Umbilical cord (tissue), 1 donor: ENCODE measurements at regions not wholly inside any gene's neighbourhood (a gene's known extent, or its start where the extent isn't known, plus 50 kb on each side); places are given as distances from the start of the nearest gene placed in this dataset.
"Not testable (repeated sequence)": the region's sequence is repeated elsewhere in the genome, so short reads cannot be mapped to it uniquely, and the experiment has no call there.

Experiments
- DNase-seq: peaks from one replicate; pipeline ENCODE4 v3.0.0-alpha.2; 2015; ENCODE audit warnings: low spot score

GRCh38 chr1:196160066-196160795 is 448.0 kb downstream of the KCNT2 start:
- DNase-seq, result no peak

GRCh38 chr1:196155586-196155985 is 452.7 kb downstream of the KCNT2 start:
- no peak for DNase-seq

- no peak for DNase-seq
These were observed 455.3 kb downstream of the KCNT2 start for GRCh38 chr1:196152975-196153374.

GRCh38 chr1:196152086-196152485 is 456.2 kb downstream of the KCNT2 start:
- no peak for DNase-seq

- DNase-seq, result peak; percentile 41
These were observed 459.8 kb downstream of the KCNT2 start for GRCh38 chr1:196148367-196148970.

GRCh38 chr1:196147530-196147929 is 460.7 kb downstream of the KCNT2 start:
- DNase-seq, result no peak

- not testable (repeated sequence) for DNase-seq
These were observed 463.1 kb downstream of the KCNT2 start for GRCh38 chr1:196145151-196145550.

GRCh38 chr1:196144588-196144987 is 463.7 kb downstream of the KCNT2 start:
- no peak for DNase-seq

GRCh38 chr1:196143602-196144342 is 464.5 kb downstream of the KCNT2 start:
- no peak for DNase-seq

GRCh38 chr1:196142111-196142640 is 466.1 kb downstream of the KCNT2 start:
- no peak for DNase-seq

GRCh38 chr1:196136396-196136795 is 471.8 kb downstream of the KCNT2 start:
- no peak for DNase-seq

GRCh38 chr1:196131691-196132090 is 476.5 kb downstream of the KCNT2 start:
- DNase-seq, result no peak

- no peak for DNase-seq
These were observed 479.4 kb downstream of the KCNT2 start for GRCh38 chr1:196128835-196129234.

- DNase-seq, result no peak
These were observed 487.1 kb downstream of the KCNT2 start for GRCh38 chr1:196121181-196121580.

- no peak for DNase-seq
These were observed 492.6 kb downstream of the KCNT2 start for GRCh38 chr1:196115646-196116045.

- no peak for DNase-seq
These were observed 494.0 kb downstream of the KCNT2 start for GRCh38 chr1:196114193-196114592.

- not testable (repeated sequence) for DNase-seq
These were observed 499.2 kb downstream of the KCNT2 start for GRCh38 chr1:196108990-196109389.

GRCh38 chr1:196105901-196106300 is 502.3 kb downstream of the KCNT2 start:
- no peak for DNase-seq

GRCh38 chr1:196102826-196103225 is 505.4 kb downstream of the KCNT2 start:
- no peak for DNase-seq

- DNase-seq, result no peak
These were observed 510.2 kb downstream of the KCNT2 start for GRCh38 chr1:196098000-196098399.

GRCh38 chr1:196094821-196095220 is 513.4 kb downstream of the KCNT2 start:
- DNase-seq, result no peak

- DNase-seq, result no peak
These were observed 516.7 kb downstream of the KCNT2 start for GRCh38 chr1:196091397-196092135.
